ENCODE measurements at regions not wholly inside any gene's neighbourhood (a gene's known extent, or its start where the extent isn't known, plus 50 kb on each side); places are given as distances from the start of the nearest gene placed in this dataset.

DNA sequence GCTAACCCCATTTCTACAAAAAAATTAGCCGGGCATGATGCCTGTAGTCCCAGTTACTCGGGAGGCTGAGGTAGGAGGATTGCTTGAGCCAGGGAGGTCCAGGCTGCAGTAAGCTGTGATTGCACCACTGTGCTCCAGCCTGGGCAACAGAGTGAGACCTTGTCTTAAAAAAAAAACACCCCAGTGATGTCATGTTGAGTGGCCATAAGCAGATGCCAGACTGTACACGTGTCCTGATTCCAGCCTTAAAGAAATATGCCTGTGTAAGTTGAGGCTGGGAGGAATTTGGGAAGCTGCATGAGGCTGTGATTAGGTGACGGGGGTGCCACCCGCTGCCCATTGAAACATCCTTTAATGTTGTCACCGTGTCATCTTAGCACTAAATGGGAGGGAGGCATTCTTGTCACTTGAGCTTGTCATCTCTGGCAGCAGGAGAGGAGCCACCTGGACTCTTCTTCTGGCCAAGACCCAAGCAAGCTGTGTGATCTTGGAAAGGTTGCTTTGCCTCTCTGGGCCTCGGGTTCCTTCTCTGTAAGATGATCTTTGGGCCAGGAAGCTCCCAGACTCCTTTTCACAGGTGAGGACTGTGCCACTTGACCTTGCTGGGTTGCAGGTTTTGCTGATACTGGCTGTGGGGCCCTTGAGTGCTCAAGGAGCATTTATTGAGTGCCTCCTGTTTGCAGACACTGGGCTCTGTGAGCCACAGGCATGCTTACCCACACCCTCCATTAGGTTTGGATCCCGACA lies 98.3 kb upstream of the CIBAR2 start:
- ATAC-seq (no peak), DNase-seq (peak; percentile 20)
- intact Hi-C loops (cut with micrococcal nuclease), result no loop called here

DNA sequence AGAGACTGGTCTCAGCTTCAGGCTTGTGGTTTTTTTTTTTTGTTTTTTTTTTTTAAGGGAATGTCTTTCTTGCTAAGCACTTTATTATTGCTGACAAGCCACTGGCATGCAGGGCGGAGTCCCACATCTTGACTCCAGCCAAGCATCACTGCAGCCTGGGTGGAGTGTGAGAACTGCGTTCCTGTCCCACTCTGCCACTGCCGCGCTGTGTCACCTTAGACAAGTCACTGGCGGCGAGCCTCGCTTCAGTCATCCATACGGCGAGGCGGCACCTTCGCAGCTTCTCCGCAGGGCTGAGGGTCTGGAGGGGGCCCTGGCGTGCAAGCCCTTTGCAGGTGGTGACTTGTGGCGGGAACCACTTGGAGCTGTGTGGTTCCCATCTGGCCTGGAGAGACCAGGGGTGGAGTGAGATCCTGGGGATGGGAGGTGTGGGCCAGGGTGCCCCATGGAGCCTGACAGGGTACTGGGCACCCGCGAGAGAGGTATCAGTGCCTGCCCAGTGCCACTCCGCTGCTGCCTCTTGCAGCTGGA lies 99.1 kb upstream of the CIBAR2 start:
- DNase-seq, result peak; percentile 33
- no peak for ATAC-seq
- intact Hi-C loops (cut with micrococcal nuclease), result no loop called here

DNA sequence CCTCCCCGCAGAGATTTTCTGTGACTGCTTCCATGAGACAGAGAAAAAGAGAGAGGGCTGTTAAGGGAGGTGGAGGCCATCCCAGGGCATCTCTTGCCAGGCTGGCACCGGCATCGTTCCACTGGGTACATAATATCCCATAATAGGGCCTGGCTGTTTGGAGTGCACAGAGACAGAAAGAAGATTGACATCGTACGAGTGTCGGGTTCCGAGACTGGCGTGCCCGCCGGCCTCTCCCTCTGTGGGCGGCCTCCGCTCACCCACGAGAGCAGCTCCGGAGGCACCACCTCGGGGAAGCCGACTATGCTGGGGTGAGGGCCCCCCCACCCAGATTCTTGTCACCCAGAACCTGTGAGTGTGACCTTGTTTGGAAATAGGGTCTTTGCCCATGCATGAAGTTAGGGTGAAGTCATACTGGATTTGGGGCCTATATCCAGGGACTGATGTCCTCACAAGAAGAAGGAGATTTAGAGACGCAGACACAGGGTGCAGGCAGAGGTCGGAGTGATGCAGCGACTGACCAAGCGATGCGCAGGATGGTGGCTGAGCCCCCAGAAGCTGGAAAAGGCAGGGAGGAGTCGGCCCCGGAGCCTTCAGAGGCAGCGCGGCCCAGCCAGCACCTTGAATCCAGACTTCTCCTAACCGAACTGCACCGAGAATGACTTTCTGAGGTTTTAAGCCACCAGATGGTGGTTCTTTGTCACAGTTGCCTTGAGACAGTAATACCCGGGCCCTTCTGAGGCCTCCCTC lies 101.8 kb upstream of the CIBAR2 start:
- ATAC-seq, result peak; percentile 68
- peak; percentile 48 for DNase-seq
- intact Hi-C loops (cut with micrococcal nuclease), result no loop called here

DNA sequence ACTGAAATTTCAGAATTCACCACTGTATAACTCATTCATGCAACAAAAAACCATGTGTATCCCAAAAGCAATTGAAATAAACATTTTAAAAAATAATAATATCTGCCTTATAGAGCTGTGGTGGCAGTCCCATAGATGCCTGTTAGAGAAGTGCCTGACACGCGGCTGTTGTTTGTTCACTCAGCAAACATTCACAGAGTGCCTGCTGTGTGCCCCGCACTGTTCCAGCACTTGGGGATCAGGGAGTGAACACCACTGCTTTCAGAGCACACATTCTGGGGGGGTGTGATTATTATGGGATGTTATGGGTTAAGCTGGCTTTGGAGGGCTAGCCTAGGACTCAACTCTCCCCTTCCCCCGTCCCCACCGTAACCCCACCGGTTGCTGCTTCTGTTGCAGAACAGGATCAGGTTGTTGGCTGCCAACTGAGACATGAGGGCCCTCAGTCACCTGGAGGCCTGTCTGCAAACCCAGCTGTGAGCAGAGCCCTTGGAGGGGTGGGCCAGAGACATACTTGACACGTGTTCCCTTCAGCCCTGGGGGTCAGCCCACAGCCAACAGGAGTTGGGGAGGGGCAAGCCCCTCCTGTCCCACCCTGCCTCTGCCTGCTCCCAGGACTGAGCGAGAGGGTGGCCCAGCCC lies 103.3 kb upstream of the CIBAR2 start:
- ATAC-seq (no peak), DNase-seq (no peak)
- intact Hi-C loops (cut with micrococcal nuclease), result no loop called here

DNA sequence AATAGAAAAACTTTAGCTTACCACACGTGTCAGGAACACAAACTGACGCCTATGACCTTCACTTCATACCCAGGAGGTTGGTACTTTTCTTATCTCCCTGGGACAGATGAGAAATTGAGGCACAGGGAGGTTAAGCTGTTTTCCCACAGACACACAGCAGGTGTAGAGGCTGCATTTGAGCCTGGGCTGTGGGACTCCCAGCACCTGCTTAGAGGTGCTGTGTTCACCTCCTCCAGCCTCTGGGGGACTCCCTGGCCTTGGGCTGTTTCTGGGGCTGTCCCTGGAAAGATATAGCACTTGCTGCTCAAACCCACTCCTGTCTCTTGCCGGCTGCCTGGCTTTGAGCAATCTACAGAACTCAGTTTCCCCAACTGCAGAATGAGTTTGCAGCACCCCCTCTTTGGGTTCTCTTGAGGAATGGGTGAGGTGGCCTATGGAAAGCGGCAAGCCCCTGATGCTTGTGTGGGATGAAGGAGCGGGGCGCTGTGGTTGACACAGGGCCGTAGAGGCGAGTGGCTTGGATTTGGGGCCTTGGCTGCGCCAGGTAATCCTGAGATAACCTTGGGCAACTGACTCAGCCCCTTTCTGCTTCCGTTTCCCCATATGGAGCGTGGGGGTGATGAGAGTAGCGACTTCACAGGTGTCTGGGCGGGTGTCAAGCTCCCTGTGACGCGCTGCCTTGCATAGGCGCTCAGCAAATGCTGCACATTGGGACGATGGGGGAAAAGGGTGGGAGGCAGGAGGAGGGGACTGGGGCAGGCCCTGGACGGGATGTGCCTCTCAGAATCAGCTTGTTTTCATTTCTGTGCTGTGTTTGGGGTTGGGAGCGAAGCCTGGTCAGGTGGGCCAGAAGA lies 104.5 kb upstream of the CIBAR2 start:
- DNase-seq (no peak), ATAC-seq (no peak)
- intact Hi-C loops (cut with micrococcal nuclease), result no loop called here

DNA sequence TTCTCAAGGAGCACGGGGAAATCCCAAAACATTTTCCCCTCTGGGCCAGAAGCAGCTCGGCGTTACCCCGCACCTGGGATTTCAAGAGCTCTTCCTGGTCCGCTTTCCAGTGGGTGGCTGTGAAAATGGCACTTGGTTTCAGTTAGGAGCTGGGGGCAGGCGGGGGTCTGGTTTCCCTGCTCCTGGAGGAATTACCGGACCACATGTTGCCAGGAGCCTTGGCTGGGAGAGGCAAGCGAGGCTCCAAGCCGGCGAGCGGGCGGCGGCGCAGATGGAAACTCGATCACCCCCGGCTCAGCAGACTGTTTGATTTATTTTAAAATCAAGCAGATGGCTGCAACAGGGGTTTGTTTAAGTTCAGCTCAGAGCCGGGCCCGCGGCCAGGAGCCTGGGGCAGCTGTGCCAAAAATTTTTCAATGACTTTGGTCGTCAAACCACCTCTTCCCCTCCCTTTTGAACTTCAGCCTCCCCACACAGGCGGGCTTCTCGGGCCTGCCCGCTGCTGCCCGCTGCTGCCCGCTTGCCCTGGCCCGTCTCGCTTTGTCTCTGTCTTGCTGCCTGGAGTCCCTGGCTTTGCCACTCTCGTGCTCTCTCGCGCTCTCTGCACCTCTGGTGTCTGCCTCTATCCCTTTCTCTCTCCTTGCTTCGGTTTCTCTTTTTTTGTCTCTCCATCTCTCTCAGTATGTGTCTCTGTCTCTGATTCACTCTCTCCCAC lies 108.0 kb upstream of the CIBAR2 start:
- DNase-seq (peak; percentile 83), ATAC-seq (peak; percentile 89)
- intact Hi-C loops (cut with micrococcal nuclease), result loop anchor here (10.0 kb wide), 1 partner anchor 45 kb away; no protein-coding TSS in a partner anchor

DNA sequence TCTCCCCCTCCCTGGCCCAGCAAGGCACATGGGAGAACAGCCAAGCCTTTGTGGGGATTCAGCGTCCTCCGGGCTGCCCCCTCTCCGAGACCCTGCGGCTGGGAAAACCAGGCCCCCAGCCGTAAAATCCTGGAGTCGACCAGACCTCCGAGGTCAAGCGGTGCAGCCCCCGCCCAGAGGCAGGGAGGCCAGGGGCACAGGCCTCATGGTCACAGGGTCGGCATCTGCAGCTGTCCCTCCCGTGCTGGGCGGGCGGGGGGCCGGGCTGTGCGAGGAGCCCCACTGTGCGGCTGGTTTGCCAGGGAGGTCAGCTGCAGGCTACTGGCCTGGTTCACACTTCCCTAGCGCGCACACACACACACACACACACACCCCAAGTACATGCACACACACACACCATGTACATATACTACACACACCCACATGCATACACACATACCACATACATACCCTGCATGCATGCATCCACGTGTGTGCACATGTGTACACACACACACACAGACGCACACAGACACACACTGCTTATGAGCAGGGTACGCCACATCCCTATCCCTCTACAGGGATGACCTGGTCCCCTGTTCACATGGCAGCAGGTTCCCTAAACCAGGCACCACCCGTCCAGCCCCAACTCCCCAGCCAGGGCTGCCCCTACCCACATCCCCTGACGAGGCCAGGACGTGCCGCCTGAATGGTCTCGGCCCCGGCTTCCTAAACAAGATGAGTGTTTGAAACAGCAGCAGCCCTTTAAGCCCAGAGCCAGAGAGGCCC lies 108.9 kb upstream of the CIBAR2 start:
- ATAC-seq, result no peak
- DNase-seq, result peak; percentile 32
- intact Hi-C loops (cut with micrococcal nuclease), result loop anchor here (10.0 kb wide), 1 partner anchor 46 kb away; no protein-coding TSS in a partner anchor

DNA sequence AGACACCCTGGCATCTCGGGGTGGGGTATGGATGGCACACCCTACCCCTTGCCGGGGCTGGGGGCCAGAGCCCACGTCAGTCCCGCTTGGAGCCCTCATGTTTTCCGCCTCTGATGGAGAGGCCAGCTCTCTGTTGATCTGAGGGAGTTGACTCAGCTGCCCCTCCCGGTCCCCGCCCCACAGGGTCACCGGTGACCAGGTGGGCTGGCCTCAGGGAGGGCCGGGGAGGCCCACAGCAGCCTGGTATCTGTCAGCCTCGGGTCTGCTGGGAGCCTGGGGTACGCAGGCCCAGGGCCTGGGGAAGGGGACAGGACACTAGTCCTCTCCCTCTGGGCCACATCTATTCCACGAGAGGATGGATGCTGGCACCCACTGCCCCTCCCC lies 109.5 kb upstream of the CIBAR2 start:
- intact Hi-C loops (cut with micrococcal nuclease), result loop anchor here (10.0 kb wide), 1 partner anchor 47 kb away; no protein-coding TSS in a partner anchor
- DNase-seq (peak; percentile 16), ATAC-seq (no peak)

DNA sequence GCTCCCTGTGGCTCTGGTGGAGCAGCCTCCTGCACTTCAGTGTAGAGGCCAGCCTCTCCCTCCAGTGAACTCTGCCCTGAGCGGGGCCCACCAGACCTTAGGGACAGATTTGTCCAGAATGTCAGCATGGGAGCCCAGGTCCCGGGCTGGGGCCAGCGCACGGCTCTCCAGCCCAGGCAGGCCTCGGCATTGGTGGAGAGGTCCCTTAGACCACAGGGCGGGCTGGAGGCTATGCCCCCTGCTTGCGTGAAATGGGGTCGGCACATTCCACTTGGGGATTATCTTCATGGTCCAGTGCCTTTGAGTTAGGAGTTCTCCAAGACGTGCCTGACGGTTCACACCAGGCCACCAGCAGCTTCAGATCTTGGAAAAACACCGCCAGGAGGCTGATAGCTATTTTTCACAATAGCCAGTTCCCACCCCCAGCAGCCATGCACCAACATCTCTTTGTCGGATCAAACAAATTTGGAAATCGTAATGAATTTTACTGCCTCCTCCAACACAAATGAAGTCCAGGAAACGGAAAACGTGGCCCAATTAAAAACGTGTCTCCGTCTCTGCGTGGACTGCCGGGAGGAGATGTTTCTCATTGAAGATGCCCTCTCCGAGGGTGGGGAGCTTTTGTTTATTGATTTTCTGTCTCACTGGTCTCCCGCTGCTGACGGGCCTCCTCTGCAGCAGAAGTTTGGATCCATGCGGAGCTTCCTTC lies 110.0 kb upstream of the CIBAR2 start:
- intact Hi-C loops (cut with micrococcal nuclease), result loop anchor here (10.0 kb wide), 1 partner anchor 48 kb away; no protein-coding TSS in a partner anchor
- no peak for ATAC-seq
- peak; percentile 18 for DNase-seq

DNA sequence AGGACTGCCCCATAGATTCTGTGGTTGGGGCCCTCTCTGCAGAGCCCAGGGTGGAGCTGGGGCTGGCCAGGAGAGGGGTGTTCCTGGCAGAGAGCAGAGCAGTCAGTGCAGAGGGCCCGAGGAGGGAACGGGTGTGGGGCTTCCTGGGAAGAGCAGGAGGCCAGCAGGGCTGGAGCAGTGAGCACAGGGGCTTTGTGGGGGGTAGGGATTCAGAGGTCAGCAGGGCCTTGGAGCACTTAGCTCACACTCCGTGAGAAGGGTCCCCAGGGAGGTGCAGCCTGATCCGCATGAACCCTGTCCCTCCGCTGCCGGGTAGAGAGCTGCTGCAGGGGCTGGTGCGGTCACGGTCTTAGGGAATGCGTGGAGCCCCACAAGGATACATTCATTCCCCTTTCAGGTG lies 113.0 kb upstream of the CIBAR2 start:
- intact Hi-C loops (cut with micrococcal nuclease), result loop anchor here (10.0 kb wide), 1 partner anchor 50 kb away; no protein-coding TSS in a partner anchor
- peak; percentile 18 for DNase-seq
- no peak for ATAC-seq

DNA sequence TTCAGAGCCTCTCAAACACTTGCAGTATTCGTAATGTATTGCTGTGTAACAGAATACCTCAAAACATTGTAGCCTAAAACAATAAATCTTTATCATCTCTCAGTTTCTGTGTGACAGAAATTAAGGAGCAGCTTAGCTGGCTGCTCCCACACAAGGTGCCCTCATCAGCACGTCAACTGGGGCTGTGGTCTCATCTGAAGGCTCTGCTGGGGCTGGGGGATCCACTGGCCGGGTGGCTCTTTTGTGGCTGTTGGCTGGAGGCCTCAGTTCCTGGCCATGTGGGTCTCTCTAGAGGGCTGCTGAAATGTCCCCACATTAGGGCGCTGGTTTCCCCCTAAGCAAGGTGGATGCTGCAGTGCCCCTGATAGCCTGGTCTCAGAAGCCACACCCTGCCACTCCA lies 113.4 kb upstream of the CIBAR2 start:
- ATAC-seq (no peak), DNase-seq (no peak)
- intact Hi-C loops (cut with micrococcal nuclease), result loop anchor here (10.0 kb wide), 1 partner anchor 51 kb away; no protein-coding TSS in a partner anchor

DNA sequence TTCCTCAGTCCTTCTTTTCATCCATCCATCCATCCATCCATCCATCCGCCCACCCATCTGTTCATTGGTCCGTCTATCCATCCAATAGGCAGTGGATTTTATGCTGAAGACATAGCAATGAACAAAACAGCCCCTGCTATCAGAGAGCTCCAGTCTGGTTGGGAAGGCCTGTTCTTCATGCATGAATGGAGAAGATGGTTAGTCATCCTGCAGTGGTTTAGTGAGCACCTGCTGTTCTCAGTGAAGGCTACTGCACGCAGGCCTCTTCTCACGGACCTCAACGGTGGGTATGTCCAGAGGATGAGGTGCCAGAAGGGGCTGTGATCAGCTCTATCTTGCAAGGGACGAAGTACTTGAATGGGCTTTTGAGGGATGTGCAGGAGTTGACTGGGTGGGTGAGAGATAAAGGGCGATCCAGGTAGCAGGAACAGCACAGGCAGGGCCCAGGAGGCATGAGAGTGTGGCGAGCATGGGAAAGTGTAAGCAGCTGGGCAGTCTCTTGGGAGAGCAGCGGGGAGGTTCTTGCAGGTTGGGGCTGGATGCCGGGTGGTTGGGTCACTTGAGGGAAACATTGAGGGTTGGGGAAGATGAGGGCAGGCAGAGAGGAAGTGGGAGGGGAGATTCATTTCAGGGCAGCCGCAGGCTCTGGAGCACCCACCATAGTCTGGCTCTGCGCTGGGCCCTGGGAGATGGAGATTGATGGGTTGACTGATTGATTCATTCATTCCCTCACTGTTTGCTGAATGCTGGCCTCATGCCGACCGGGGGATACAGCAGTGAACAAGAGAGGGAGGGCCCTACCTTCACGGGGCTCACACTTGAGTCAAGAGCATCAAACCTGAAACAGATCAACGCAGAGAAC lies 115.0 kb upstream of the CIBAR2 start:
- DNase-seq (no peak), ATAC-seq (no peak)
- intact Hi-C loops (cut with micrococcal nuclease), result loop anchor here (10.0 kb wide), 1 partner anchor 53 kb away; no protein-coding TSS in a partner anchor

DNA sequence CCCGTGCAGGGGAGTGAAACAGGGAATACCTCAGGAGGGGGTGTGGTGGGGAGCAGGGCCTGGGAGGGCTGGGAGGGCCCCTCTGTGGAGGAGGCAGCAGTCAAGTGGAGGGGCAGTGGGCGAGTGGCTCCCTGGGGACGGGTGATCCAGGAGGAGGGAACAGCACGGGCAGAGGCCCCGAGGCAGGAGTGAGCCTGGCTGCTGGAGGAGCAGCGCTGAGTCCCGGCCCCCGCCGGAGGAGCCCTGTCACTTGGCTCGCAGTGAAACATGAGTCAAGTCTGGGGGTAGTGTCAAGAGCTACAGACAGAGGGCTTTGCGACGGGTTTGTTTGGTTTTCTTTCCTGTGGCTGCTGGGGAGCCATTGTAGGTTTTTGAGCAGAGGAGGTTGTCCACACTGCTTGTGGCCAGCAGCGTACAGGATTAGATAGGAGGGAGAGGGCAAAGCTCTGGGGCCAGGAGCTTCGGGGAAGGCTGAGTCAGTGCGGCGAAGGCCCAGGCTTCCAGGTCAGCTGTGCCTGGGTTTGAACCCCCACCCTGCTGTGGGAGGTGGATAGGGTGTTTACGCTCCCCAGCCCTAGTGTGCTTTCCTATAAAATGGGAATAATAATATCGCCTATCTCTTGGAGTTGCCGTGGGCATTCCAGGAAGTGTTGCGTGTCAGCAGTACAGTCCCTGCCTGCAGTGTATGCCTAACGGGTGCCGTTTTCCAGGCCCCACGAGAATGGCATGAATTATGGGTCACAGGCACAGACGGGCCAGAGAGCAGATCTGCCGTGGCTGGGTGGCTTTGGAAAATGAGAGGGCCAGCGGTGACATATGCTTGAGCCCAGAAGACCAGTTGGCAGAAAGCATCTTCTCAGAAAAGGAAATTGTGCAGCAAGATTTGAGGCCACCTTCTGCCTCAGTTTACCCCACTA lies 115.9 kb upstream of the CIBAR2 start:
- DNase-seq, result no peak
- intact Hi-C loops (cut with micrococcal nuclease), result loop anchor here (10.0 kb wide), 1 partner anchor 53 kb away; no protein-coding TSS in a partner anchor
- ATAC-seq, result no peak

DNA sequence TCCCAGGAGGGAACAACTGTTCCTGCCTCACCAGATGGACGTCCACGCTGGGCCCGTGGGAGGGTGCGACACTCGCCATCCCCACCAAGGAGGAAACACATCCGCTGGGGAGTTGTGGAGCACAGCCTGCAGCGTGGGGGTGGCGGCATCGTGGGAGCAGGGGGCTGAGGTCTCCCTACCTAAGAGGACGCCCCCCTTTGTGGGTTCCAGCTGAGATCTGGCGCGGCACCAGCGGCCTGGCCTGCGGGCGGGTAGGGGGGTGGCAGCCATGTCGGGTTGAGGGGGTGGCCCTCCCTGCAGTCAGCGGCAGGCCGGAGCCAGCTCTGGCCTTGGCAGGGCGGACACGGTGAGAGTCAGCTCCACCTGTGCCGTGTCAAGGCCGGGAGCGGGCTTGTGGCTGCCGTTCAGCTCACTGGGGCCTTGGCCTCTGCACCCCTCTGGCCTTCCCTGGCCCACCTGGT lies 116.7 kb upstream of the CIBAR2 start:
- DNase-seq, result peak; percentile 27
- intact Hi-C loops (cut with micrococcal nuclease), result loop anchor here (10.0 kb wide), 1 partner anchor 54 kb away; no protein-coding TSS in a partner anchor
- no peak for ATAC-seq

All from left ventricle myocardium superior (tissue), 1 donor.